Nephron progenitor cell (in vitro differentiated cells): ENCODE measurements at regions not wholly inside any gene's neighbourhood (a gene's known extent, or its start where the extent isn't known, plus 50 kb on each side); places are given as distances from the start of the nearest gene placed in this dataset.
"Not testable (repeated sequence)": the region's sequence is repeated elsewhere in the genome, so short reads cannot be mapped to it uniquely, and the experiment has no call there.

ENCODE experiments used
- DNase-seq: peaks from one replicate; pipeline ENCODE4 v3.0.0; 2021
- H3K27ac Mint-ChIP-seq: 2 replicates; pipeline ENCODE4 v1.8.0; 2021; ENCODE audit warnings: mild to moderate bottlenecking, moderate library complexity, mixed read lengths
- H3K27me3 Mint-ChIP-seq: 2 replicates; pipeline ENCODE4 v1.8.0; 2021; ENCODE audit warnings: mild to moderate bottlenecking, low read depth, mixed read lengths; ENCODE audit not compliant: poor library complexity
- H3K36me3 Mint-ChIP-seq: 2 replicates; pipeline ENCODE4 v1.8.0; 2021; ENCODE audit warnings: low read depth, mixed read lengths
- H3K4me1 Mint-ChIP-seq: 2 replicates; pipeline ENCODE4 v1.8.0; 2021; ENCODE audit warnings: mixed read lengths
- H3K4me3 Mint-ChIP-seq: 2 replicates; pipeline ENCODE4 v1.8.0; 2021; ENCODE audit warnings: mild to moderate bottlenecking, moderate library complexity, mixed read lengths
- H3K9me3 Mint-ChIP-seq: 2 replicates; pipeline ENCODE4 v1.8.0; 2021; ENCODE audit warnings: mild to moderate bottlenecking, moderate library complexity, mixed read lengths
- TF ChIP-seq, protein P1 (sequence below): fragments of 200-600 bp; sonication (generic); IDR thresholded peaks from 2 replicates; pipeline ENCODE4 v1.5.0; 2021; ENCODE audit warnings: antibody characterized with exemption

DNA sequence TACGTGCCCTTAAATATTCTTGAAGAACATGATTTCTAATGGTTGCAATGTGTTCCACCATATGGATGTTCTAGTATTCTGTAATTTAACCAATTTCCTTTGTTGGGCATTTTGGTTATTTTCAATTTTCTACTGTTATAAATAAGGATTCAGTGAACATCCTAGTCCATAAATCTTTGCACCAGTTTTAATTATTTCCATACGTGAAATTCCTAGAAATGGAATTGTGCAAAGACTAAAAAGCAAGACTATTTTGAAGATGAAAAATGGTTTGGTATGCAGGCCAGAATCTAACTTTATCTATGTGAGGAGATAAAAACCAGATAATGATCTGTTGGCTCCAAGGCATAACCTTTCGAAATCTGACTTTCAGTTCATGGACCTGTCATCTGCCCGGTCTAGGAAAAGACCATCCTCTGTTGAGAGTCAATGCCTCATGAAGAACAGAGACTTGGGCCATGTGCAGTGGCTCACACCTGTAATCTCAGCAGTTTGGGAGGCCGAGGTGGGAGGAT, 633.2 kb upstream of the NRP1 start:
- H3K36me3 Mint-ChIP-seq = no peaks in the 10 kb centered on the region
- TF ChIP-seq, protein P1, sequence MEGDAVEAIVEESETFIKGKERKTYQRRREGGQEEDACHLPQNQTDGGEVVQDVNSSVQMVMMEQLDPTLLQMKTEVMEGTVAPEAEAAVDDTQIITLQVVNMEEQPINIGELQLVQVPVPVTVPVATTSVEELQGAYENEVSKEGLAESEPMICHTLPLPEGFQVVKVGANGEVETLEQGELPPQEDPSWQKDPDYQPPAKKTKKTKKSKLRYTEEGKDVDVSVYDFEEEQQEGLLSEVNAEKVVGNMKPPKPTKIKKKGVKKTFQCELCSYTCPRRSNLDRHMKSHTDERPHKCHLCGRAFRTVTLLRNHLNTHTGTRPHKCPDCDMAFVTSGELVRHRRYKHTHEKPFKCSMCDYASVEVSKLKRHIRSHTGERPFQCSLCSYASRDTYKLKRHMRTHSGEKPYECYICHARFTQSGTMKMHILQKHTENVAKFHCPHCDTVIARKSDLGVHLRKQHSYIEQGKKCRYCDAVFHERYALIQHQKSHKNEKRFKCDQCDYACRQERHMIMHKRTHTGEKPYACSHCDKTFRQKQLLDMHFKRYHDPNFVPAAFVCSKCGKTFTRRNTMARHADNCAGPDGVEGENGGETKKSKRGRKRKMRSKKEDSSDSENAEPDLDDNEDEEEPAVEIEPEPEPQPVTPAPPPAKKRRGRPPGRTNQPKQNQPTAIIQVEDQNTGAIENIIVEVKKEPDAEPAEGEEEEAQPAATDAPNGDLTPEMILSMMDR = no peak
- H3K4me3 Mint-ChIP-seq = no peak overlapping the region
- no peak for DNase-seq
- no peaks in the 10 kb centered on the region for H3K9me3 Mint-ChIP-seq
- no peak overlapping the region for H3K27ac Mint-ChIP-seq
- peaks cover 4% of the 10 kb centered on the region for H3K27me3 Mint-ChIP-seq
- H3K4me1 Mint-ChIP-seq = peaks cover 9% of the 10 kb centered on the region

DNA sequence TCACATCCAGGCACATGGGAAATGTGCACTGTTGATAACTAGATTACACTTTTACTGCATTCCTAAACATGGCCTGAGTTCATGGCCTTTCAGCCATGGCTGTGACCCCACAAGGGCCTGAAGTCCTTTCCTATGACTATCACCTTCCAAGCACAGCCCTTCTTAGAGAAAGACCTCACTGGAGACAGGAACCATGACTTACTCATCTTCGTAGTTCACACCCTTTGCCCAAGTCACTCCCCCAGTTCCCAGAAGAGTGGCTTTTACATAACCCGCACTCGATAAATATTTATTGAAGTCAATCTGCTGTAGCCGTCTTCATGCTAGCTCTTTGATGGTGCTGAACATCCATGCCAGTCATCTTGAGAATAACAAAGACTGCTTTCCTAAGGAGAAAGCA, 632.5 kb upstream of the NRP1 start:
- H3K36me3 Mint-ChIP-seq = no peaks in the 10 kb centered on the region
- peaks cover 4% of the 10 kb centered on the region for H3K27me3 Mint-ChIP-seq
- DNase-seq = no peak
- H3K4me3 Mint-ChIP-seq = no peak overlapping the region
- no peak overlapping the region for H3K27ac Mint-ChIP-seq
- no peaks in the 10 kb centered on the region for H3K9me3 Mint-ChIP-seq
- TF ChIP-seq, protein P1 = no peak
- H3K4me1 Mint-ChIP-seq = peaks cover 9% of the 10 kb centered on the region

DNA sequence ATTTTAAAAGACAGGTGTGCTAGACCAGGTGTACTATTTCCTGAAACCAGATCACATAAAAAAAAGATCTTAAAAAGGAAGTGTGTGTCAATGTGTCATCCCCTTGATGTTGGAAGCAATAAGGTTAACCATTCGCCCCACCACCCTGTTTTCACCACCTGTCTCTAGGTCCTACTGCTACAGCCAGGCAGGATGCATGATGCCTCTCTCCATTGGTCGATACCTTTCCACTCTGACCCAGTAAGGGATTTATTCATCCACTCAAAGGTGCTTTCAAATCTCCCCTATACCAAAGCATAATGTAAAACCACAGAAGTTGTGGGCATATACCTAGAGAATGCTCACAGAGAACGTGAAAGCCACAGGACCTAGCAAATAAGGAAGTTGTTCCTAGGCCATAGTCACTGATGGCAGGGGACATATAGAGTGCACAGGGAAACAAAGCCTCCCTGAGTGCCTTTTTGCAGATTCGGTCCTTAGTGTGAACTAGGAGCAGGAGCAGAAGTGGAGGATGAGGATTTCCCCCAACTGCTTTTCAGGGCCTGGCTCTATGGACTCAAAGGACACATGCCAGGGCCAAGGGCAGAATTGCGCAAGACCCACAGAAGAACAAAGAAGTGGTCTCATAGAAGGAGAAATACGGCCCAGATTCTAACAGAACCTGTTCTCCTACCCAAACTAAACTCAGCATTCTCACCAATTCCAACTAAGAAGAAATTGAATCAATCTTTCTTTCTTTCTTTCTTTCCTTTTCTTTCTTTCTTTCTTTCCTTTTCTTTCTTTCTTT, 631.5 kb upstream of the NRP1 start:
- DNase-seq = no peak
- H3K36me3 Mint-ChIP-seq = no peaks in the 10 kb centered on the region

DNA sequence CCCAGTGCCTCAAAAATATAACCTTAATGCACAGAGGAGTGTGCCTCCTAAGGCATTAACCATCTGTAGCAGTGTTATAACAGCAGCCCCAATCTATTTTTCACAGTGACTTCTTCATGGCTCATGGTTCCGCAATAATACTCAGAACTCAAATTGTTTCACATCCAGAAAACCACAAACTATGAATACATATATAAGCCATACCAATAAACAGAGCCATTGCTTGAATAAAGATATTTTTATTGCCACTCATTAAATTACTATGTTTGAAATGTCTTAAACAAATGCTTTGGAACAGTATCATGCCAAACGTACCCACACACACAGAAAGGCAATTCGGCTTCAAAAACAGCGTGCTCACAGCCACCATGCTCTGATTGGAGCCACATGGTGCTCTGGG, 629.3 kb upstream of the NRP1 start:
- no peaks in the 10 kb centered on the region for H3K36me3 Mint-ChIP-seq
- H3K9me3 Mint-ChIP-seq = no peaks in the 10 kb centered on the region
- H3K4me3 Mint-ChIP-seq = no peak overlapping the region
- peaks cover 4% of the 10 kb centered on the region for H3K4me1 Mint-ChIP-seq
- TF ChIP-seq, protein P1 = no peak
- no peak for DNase-seq
- H3K27ac Mint-ChIP-seq = no peak overlapping the region
- H3K27me3 Mint-ChIP-seq = peaks cover 7% of the 10 kb centered on the region

More for the DNA sequence above, 631.5 kb upstream of the NRP1 start:
- Mint-ChIP-seq H3K4me1 (peaks cover 6% of the 10 kb centered on the region), H3K4me3 (no peak overlapping the region), H3K27me3 (peaks cover 4% of the 10 kb centered on the region), H3K27ac (no peak overlapping the region), H3K9me3 (no peaks in the 10 kb centered on the region)
- TF ChIP-seq, protein P1 = no peak

DNA sequence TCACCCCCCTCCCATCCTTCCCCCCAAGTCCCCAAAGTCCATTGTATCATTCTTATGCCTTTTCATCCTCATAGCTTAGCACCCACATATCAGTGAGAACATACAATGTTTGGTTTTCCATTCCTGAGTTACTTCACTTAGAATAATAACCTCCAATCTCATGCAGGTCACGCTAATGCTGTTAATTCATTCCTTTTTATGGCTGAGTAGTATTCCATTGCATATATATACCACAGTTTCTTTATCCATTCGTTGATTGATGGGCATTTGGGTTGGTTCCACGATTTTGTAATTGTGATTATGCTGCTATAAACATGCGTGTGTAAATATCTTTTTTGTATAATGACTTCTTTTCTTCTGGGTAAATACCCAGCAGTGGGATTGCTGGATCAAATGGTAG, 621.9 kb upstream of the NRP1 start:
- not testable (repeated sequence) for H3K27ac Mint-ChIP-seq, H3K27me3 Mint-ChIP-seq, H3K4me1 Mint-ChIP-seq, H3K4me3 Mint-ChIP-seq, DNase-seq, H3K36me3 Mint-ChIP-seq
- peaks cover 16% of the 10 kb centered on the region for H3K9me3 Mint-ChIP-seq

DNA sequence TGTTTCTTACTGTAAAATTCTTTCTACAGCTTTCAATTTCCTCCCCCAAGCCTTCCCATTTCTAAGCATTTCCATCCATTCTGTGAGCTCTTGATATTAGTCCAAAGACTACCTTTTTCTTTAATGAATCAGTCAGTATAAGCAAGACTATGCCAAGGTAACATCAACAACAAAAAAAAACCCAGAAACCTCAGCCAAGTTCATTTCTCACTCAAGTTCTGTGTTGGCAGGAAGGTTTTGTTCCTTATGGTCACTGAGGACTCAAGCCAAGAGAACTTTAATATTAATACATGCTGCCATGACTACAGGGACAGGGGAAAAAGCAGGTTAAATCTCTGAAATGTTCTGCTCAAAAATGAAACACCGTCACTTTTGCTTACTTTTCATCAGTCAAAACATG, 621.2 kb upstream of the NRP1 start:
- H3K4me1 Mint-ChIP-seq = no peaks in the 10 kb centered on the region
- no peak overlapping the region for H3K27ac Mint-ChIP-seq
- no peaks in the 10 kb centered on the region for H3K36me3 Mint-ChIP-seq
- peaks cover 6% of the 10 kb centered on the region for H3K27me3 Mint-ChIP-seq
- no peak for DNase-seq
- TF ChIP-seq, protein P1 = no peak
- H3K9me3 Mint-ChIP-seq = peaks cover 16% of the 10 kb centered on the region
- no peak overlapping the region for H3K4me3 Mint-ChIP-seq
